ENCODE measurements at regions not wholly inside any gene's neighbourhood (a gene's known extent, or its start where the extent isn't known, plus 50 kb on each side); places are given as distances from the start of the nearest gene placed in this dataset.

DNA sequence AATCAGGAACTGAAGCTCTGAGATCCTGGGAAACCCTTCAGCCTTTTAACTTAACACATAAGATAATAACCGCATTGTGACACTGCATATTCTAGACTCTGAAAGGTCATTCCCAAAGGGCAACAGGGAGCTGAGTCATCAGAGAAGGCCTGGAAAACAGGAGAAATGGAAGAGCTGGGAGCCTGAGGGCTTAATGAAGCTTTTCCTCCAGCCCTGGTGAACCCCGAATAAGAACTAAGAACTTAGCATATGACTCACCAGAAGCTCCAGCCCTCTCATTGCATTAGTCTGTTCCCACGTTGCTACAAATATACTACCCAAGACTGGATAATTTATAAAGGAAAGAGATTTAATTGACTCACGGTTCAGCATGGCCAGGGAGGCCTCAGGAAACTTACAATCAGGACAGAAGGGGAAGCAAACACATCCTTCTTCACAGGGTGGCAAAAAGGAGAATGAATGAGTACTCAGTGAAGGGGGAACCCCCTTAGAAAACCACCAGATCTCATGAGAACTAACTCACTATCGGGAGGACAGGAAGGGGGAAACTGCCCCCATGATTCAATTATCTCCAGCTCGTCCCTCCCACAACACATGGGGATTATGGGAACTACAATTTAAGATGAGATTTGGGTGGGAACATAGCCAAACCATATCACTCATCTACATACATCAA is 648.5 kb downstream of the TFAP2A start:
- H3K36me3 Mint-ChIP-seq (ENCODE audit: low read depth) = no peaks in the 10 kb centered on the region
- H3K9me3 Mint-ChIP-seq = no peaks in the 10 kb centered on the region
- peak overlapping the region; percentile 69 for H3K4me3 Mint-ChIP-seq
- peak; percentile 96 for DNase-seq
- H3K4me1 Mint-ChIP-seq (ENCODE audit: low read depth) = peaks cover 40% of the 10 kb centered on the region
- TF ChIP-seq, protein P1, sequence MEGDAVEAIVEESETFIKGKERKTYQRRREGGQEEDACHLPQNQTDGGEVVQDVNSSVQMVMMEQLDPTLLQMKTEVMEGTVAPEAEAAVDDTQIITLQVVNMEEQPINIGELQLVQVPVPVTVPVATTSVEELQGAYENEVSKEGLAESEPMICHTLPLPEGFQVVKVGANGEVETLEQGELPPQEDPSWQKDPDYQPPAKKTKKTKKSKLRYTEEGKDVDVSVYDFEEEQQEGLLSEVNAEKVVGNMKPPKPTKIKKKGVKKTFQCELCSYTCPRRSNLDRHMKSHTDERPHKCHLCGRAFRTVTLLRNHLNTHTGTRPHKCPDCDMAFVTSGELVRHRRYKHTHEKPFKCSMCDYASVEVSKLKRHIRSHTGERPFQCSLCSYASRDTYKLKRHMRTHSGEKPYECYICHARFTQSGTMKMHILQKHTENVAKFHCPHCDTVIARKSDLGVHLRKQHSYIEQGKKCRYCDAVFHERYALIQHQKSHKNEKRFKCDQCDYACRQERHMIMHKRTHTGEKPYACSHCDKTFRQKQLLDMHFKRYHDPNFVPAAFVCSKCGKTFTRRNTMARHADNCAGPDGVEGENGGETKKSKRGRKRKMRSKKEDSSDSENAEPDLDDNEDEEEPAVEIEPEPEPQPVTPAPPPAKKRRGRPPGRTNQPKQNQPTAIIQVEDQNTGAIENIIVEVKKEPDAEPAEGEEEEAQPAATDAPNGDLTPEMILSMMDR (IDR thresholded peaks at IDR 0.05) = no peak
- peak overlapping the region; percentile 98 for H3K27ac Mint-ChIP-seq
- H3K27me3 Mint-ChIP-seq (ENCODE audit: insufficient read depth) = no peaks in the 10 kb centered on the region

DNA sequence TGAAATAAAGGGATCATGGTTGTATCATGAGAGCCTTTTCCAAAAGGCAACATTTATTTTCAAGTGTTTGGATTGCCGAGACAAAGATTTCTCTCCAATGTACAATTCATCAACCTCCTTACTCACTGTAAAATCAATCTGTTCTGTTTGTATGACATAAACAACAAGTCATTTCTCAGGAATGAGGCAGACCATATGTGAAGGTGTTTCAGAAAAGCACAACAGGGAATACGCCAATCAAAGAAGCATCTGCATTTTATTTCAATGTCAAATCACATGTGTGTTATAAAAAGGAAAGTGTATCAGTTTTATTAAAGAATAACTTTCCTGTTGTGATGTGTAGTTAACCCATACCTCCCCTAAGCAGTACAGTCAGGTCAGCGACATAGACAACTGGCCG is 653.7 kb downstream of the TFAP2A start:
- Mint-ChIP-seq H3K27ac (no peak overlapping the region), H3K4me1 (ENCODE audit: low read depth) (peaks cover 36% of the 10 kb centered on the region), H3K4me3 (no peak overlapping the region), H3K36me3 (ENCODE audit: low read depth) (no peaks in the 10 kb centered on the region), H3K27me3 (ENCODE audit: insufficient read depth) (no peaks in the 10 kb centered on the region), H3K9me3 (no peaks in the 10 kb centered on the region)
- DNase-seq = no peak
- TF ChIP-seq, protein P1 (IDR thresholded peaks at IDR 0.05) = no peak

DNA sequence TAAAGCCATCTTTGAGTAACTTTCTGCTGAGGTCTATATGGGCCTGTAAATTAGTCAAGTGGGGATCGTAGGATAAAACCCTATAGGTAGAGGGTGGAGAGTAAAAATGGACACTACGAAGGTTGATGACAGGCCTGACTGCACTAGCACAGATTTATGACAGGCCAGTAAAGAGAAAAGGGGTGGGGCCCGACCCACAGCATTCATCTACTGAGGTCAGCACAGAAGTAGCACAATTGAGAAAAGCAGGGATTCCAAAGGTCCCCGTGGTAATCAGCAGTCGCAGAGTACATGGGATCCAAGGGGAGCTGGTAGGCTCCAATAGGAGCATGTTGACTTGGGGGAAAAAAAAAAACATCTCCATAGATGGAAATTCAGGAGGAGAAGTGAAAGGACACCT is 660.4 kb downstream of the TFAP2A start:
- TF ChIP-seq, protein P1 (IDR thresholded peaks at IDR 0.05) = no peak
- no peak overlapping the region for H3K4me3 Mint-ChIP-seq
- no peak overlapping the region for H3K27ac Mint-ChIP-seq
- H3K27me3 Mint-ChIP-seq (ENCODE audit: insufficient read depth) = peaks cover 1% of the 10 kb centered on the region; the same call in 1 of the 2 replicates
- no peak for DNase-seq
- no peaks in the 10 kb centered on the region for H3K4me1 Mint-ChIP-seq (ENCODE audit: low read depth)
- no peaks in the 10 kb centered on the region for H3K9me3 Mint-ChIP-seq
- no peaks in the 10 kb centered on the region for H3K36me3 Mint-ChIP-seq (ENCODE audit: low read depth)

DNA sequence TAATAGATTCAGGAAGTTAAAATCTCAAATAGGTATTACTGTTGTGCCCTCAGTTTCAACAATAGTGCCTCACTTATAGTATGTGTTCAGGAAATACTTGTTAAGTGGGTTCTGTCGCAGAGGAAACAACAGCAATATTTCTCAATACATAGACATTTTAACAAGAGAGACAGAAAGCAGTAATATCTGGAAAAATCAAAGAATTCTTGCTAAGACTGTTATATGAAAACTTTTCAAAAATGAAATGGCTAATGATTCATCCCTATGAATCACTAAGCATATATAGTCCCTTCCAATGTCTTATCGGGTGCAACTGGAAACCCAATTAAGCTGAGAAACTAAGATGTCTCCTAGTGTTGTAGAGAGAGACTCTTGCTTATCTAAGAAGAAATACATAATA is 668.9 kb downstream of the TFAP2A start:
- Mint-ChIP-seq H3K27me3 (ENCODE audit: insufficient read depth) (peaks cover 1% of the 10 kb centered on the region; the same call in 1 of the 2 replicates), H3K4me1 (ENCODE audit: low read depth) (peaks cover 24% of the 10 kb centered on the region), H3K4me3 (no peak overlapping the region), H3K27ac (no peak overlapping the region; the same call in 1 of the 2 replicates), H3K36me3 (ENCODE audit: low read depth) (no peaks in the 10 kb centered on the region), H3K9me3 (no peaks in the 10 kb centered on the region)
- DNase-seq = peak; percentile 3
- TF ChIP-seq, protein P1 (IDR thresholded peaks at IDR 0.05) = no peak

DNA sequence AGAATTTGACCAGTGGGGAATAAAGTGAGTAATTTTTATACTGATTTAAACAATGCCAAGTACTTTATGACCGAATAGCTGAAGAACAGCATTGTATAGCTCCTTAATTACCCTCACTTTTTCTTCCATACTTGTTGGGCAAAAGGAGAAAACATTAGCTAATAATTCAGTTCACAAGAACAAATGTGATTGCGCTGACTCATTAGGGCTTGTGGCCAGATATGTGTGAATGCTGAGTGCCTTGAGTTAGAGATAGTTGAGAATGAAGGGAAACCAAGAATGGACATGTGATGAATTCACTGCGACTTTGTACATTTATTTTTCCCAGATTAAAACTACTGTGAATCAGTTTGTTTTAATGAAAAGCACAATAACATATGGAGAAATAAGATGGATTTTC is 669.4 kb downstream of the TFAP2A start:
- H3K9me3 Mint-ChIP-seq = no peaks in the 10 kb centered on the region
- peak overlapping the region; percentile 37; the same call in 1 of the 2 replicates for H3K27ac Mint-ChIP-seq
- no peak for DNase-seq
- TF ChIP-seq, protein P1 (IDR thresholded peaks at IDR 0.05) = no peak
- H3K4me3 Mint-ChIP-seq = no peak overlapping the region
- H3K27me3 Mint-ChIP-seq (ENCODE audit: insufficient read depth) = peaks cover 3% of the 10 kb centered on the region; the same call in 1 of the 2 replicates
- H3K4me1 Mint-ChIP-seq (ENCODE audit: low read depth) = peaks cover 24% of the 10 kb centered on the region
- H3K36me3 Mint-ChIP-seq (ENCODE audit: low read depth) = no peaks in the 10 kb centered on the region

Measured in HFFc6 (cell line).